Skin epidermis (tissue), 12 donors: ENCODE measurements at regions not wholly inside any gene's neighbourhood (a gene's known extent, or its start where the extent isn't known, plus 50 kb on each side); places are given as distances from the start of the nearest gene placed in this dataset.

Experiments used
- H3K27ac ChIP-seq, 21 experiments: fragments of 200-600 bp; sonication (generic) in 11 of 21; one replicate each; pipeline ENCODE4 v1.5.0; 2020; ENCODE audit warnings: mild to moderate bottlenecking in 3 of 21, inconsistent platforms in 2 of 21, moderate library complexity in 2 of 21
- H3K4me3 ChIP-seq, 7 experiments: fragments of 200-600 bp; sonication (generic) in 2 of 7; one replicate each; pipeline ENCODE4 v1.5.0; 2020; ENCODE audit warnings: inconsistent platforms in 2 of 7, mild to moderate bottlenecking in 2 of 7, moderate library complexity in 1 of 7

GRCh38 chr6:167760979-167761793, 65.5 kb upstream of the AFDN start:
- Histone ChIP-seq H3K27ac (peak overlapping the region in 2 of 21 experiments; percentile 20 to 25), H3K4me3 (no peak overlapping the region)

DNA sequence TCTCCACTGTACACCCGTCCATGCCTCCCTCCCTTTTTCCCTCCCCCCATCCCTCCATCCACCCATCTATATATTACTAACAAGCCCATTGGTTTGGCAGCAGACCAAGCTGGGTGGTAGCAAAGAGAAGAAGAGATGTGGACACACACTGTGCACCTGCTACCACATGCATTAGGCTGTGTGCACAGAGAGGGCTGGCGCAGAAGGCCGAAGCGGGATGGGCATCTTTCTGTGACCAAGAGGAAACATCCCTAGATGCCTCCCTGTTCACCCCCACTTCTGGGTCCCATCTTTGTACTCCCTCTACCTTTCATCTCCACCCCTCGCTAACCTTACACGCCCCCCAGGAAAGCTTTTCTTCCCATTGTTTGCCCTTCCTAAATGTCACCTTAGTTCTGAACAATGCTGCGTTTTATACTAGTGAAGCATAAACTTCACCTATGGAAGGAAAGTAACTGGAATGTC, 64.9 kb upstream of the AFDN start:
- Histone ChIP-seq H3K4me3 (no peak overlapping the region), H3K27ac (no peak overlapping the region)

GRCh38 chr6:167762259-167762962, 64.3 kb upstream of the AFDN start:
- Histone ChIP-seq H3K27ac (no peak overlapping the region), H3K4me3 (no peak overlapping the region)

- H3K27ac ChIP-seq = no peak overlapping the region
Measured at GRCh38 chr6:167763056-167763944, 63.4 kb upstream of the AFDN start.

GRCh38 chr6:167764215-167764614, 62.5 kb upstream of the AFDN start:
- Histone ChIP-seq H3K4me3 (no peak overlapping the region), H3K27ac (no peak overlapping the region)

More at GRCh38 chr6:167763056-167763944, 63.4 kb upstream of the AFDN start:
- no peak overlapping the region for H3K4me3 ChIP-seq

- Histone ChIP-seq H3K4me3 (no peak overlapping the region), H3K27ac (no peak overlapping the region)
Measured at GRCh38 chr6:167764713-167765479, 61.8 kb upstream of the AFDN start.

- Histone ChIP-seq H3K4me3 (no peak overlapping the region), H3K27ac (no peak overlapping the region)
Measured at GRCh38 chr6:167766986-167767714, 59.6 kb upstream of the AFDN start.

GRCh38 chr6:167767715-167768107, 59.0 kb upstream of the AFDN start:
- Histone ChIP-seq H3K4me3 (no peak overlapping the region), H3K27ac (no peak overlapping the region)

GRCh38 chr6:167768471-167769215, 58.1 kb upstream of the AFDN start:
- no peak overlapping the region for H3K27ac ChIP-seq
- H3K4me3 ChIP-seq = no peak overlapping the region

- Histone ChIP-seq H3K27ac (no peak overlapping the region), H3K4me3 (no peak overlapping the region)
Measured at GRCh38 chr6:167769408-167770190, 57.1 kb upstream of the AFDN start.

- Histone ChIP-seq H3K27ac (no peak overlapping the region), H3K4me3 (no peak overlapping the region)
Measured at GRCh38 chr6:167770291-167770955, 56.3 kb upstream of the AFDN start.

DNA sequence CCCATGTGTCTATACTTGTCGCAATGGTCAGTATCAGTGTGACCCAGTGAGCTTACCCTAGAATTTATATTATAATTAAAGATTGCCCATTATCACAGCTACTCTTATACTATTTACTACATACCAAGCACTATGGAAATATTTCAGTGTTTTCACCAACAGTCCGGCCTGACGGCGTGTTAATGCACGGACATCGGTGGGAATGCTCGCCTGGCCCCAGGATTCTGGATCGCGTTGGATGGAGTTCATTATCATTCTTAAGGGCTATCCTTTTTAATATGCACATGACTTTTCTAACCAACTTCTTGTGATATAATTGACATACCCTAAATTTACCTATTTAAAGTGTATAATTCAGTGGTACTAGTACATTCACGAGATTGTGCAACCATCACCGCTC, 51.8 kb upstream of the AFDN start:
- Histone ChIP-seq H3K4me3 (no peak overlapping the region), H3K27ac (no peak overlapping the region)

DNA sequence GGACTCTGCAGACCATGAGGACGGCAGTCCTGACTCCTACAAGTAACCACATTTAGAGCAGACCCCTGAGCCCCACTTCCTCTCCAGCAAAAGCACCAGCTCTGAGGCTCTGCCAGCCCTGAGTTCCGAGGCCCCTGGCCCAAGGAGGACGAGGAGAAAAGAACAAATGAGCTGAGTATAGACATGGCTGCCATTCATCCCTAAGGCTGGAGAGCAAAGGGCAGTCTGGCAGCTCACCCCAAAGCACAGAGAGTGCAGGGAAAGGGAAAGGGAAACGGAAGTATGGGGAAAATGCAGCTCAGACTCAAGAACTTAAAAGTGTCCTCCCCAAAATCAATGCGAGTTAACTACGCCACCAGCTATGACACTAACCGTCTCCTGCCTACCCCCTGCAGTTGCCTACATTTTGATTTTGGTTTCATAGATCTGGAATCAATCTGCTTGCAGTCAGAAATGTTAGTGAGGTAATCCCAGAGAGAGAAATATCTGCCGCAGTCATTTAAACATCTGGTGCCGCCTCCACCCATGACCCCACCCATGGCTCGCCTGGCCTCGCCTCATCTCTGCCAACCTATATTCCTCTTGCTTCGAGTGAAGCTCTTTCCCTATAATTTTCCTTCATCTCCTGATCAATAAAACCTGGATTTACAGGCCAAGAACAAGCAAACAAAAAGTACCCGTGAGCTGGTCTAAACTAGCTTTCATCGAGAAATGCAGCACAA, 49.6 kb upstream of the AFDN start:
- H3K4me3 ChIP-seq = no peak overlapping the region
- H3K27ac ChIP-seq = no peak overlapping the region
